IPS-20b (cell line): ENCODE measurements at regions not wholly inside any gene's neighbourhood (a gene's known extent, or its start where the extent isn't known, plus 50 kb on each side); places are given as distances from the start of the nearest gene placed in this dataset.

Experiments
- H3K27ac ChIP-seq: one replicate; pipeline ENCODE4 v1.5.1; 2013; ENCODE audit warnings: low read length
- H3K27me3 ChIP-seq: 2 replicates; pipeline ENCODE4 v1.6.1; 2013; ENCODE audit warnings: mild to moderate bottlenecking, low read length, inconsistent platforms; ENCODE audit not compliant: insufficient read depth
- H3K36me3 ChIP-seq: 2 replicates; pipeline ENCODE4 v1.6.1; 2013; ENCODE audit warnings: low read depth, mild to moderate bottlenecking, inconsistent platforms, low read length, moderate library complexity; ENCODE audit not compliant: insufficient read depth
- H3K4me1 ChIP-seq: 2 replicates; pipeline ENCODE4 v1.6.1; 2013; ENCODE audit warnings: mild to moderate bottlenecking, control low read depth, inconsistent platforms, low read length, moderate library complexity; ENCODE audit not compliant: insufficient read depth
- H3K4me3 ChIP-seq: 2 replicates; pipeline ENCODE4 v1.5.1; 2013; ENCODE audit warnings: mild to moderate bottlenecking, low read length, inconsistent platforms
- H3K9ac ChIP-seq: 2 replicates; pipeline ENCODE4 v1.6.1; 2013; ENCODE audit warnings: low read depth, mild to moderate bottlenecking, inconsistent platforms, low read length, moderate library complexity
- H3K9me3 ChIP-seq: 2 replicates; pipeline ENCODE4 v1.6.1; 2013; ENCODE audit warnings: mild to moderate bottlenecking, low read depth, low read length, inconsistent platforms; ENCODE audit not compliant: insufficient read depth

DNA sequence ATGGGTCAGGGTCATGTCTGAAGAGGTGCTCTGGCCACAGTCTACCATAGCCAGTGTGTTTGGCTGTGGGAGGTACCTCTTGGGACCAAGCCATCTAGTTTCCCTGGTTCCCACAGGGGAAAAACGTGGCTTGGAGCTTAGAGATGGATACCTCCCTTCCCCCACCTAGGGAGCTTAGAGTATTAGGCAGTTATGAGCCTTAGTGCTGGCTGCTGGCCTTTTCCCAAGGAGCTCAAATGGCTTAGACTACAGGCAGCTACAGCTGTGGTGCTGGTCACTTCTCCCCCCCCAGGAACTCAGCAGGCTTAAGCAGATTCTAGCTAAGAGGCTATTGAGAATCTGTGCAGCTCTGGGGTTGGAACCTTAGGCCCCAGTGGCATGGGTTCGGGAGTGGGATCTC is 591.2 kb downstream of the NSUN3 start:
- Histone ChIP-seq H3K4me3 (no peak overlapping the region), H3K4me1 (no peaks in the 10 kb centered on the region), H3K9me3 (no peaks in the 10 kb centered on the region), H3K27ac (no peak overlapping the region), H3K9ac (no peak overlapping the region), H3K36me3 (no peaks in the 10 kb centered on the region), H3K27me3 (no peaks in the 10 kb centered on the region)

GRCh38 chr3:94665922-94666321 is 603.1 kb downstream of the NSUN3 start:
- Histone ChIP-seq H3K9ac (no peak overlapping the region), H3K27me3 (no peaks in the 10 kb centered on the region), H3K9me3 (no peaks in the 10 kb centered on the region), H3K36me3 (no peaks in the 10 kb centered on the region), H3K27ac (no peak overlapping the region), H3K4me3 (no peak overlapping the region), H3K4me1 (no peaks in the 10 kb centered on the region)

DNA sequence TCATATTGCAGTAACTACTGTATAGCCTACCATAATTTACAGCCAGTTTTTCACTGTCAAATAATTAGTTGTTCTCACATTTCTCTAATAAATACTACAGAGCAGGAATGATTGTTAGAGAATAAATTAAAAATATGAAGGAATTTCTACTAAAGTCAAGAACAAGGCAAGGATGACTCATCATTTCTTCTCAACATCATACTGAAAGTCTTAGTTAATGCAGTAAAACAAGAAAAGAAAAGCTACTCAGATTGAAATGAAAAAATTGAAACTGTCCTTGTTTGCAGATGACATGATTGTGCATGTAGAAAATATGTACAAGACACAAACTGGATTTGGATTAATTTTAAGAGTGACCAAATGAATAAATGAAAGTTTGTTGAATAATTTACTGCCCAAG is 608.2 kb downstream of the NSUN3 start:
- no peaks in the 10 kb centered on the region for H3K9me3 ChIP-seq
- no peaks in the 10 kb centered on the region for H3K27me3 ChIP-seq
- no peak overlapping the region for H3K27ac ChIP-seq
- no peak overlapping the region for H3K9ac ChIP-seq
- no peaks in the 10 kb centered on the region for H3K4me1 ChIP-seq
- H3K4me3 ChIP-seq = no peak overlapping the region
- H3K36me3 ChIP-seq = no peaks in the 10 kb centered on the region

DNA sequence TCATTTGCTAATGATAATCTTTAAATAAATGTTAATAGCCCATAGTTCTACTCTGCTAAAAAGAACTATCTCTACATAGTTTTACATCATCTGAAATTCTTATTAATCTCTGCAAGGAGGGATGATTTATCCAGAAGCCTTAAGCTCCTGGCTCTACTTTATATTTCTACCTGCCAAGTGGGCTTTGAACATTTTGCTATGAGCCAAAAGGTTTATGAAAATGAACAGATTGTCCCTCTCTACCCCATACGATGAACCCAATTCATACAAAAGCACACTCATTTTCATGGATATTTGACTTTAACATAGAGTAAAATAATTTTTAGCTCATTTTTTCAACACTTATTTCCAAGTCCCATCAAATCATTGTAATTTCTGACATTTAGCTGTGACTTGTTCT is 611.0 kb downstream of the NSUN3 start:
- no peak overlapping the region for H3K9ac ChIP-seq
- H3K36me3 ChIP-seq = no peaks in the 10 kb centered on the region
- no peaks in the 10 kb centered on the region for H3K27me3 ChIP-seq
- no peak overlapping the region for H3K4me3 ChIP-seq
- H3K4me1 ChIP-seq = no peaks in the 10 kb centered on the region
- H3K9me3 ChIP-seq = no peaks in the 10 kb centered on the region; the same call in 1 of the 2 replicates
- H3K27ac ChIP-seq = no peak overlapping the region

- Histone ChIP-seq H3K4me3 (no peak overlapping the region), H3K27ac (no peak overlapping the region), H3K36me3 (no peaks in the 10 kb centered on the region), H3K9ac (no peak overlapping the region), H3K9me3 (peaks cover 6% of the 10 kb centered on the region), H3K4me1 (no peaks in the 10 kb centered on the region), H3K27me3 (no peaks in the 10 kb centered on the region)
Measured at GRCh38 chr3:94686208-94686607, 623.3 kb downstream of the NSUN3 start.

DNA sequence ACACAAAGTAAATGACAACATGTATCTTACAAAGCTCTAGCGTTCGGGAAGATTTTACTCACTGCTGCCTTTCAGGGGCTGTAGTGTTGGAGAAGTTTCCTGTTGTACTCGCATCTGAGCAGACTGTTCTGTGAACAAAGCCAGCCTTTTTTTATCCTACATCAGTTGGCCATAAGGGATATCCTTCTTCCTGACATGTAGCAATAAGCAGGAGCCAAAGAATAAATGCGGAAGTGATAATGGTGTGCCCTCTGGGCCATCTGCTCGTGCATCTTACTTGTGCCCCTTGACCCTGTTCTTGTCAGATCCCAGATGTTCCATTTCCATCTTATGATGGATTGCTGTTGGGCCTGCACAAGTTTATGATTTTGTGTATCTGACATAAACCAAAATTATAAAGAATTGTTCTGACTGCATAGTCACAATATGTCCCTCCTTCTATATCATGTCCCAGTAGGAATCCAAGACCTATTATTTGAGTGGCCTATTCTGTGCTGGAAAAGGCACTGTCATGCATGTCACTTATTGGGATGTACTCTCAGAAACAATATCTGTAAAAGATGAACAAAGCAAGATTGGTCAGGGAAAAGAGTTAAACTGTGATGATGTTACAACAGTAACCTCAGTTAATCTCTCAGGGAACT is 631.3 kb downstream of the NSUN3 start:
- Histone ChIP-seq H3K9me3 (no peaks in the 10 kb centered on the region), H3K4me3 (no peak overlapping the region), H3K4me1 (no peaks in the 10 kb centered on the region), H3K27me3 (no peaks in the 10 kb centered on the region), H3K36me3 (no peaks in the 10 kb centered on the region), H3K27ac (no peak overlapping the region), H3K9ac (no peak overlapping the region)

- Histone ChIP-seq H3K27me3 (no peaks in the 10 kb centered on the region), H3K27ac (no peak overlapping the region)
Measured at GRCh38 chr3:94694894-94695293, 632.0 kb downstream of the NSUN3 start.

DNA sequence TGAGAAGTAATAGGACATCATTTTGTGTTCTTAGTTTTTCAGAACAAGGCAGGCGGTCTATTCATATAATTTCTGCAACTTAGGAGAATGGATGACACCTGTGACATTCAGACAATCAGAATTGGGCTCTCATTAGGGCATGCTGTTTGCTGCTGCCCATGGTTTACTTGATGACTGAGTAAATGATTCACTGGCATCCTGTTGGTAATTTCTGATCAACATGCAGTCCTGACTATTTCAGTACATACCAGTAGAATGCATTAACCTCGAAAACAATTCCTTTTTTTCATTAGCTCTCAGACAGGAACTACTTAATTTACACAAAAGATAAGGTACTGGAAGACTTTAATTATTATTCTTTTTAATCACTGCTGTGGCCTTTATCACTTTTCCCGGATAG is 641.6 kb downstream of the NSUN3 start:
- H3K9me3 ChIP-seq = no peaks in the 10 kb centered on the region
- H3K27me3 ChIP-seq = no peaks in the 10 kb centered on the region
- H3K4me1 ChIP-seq = no peaks in the 10 kb centered on the region
- no peak overlapping the region for H3K4me3 ChIP-seq
- H3K9ac ChIP-seq = no peak overlapping the region
- H3K36me3 ChIP-seq = no peaks in the 10 kb centered on the region
- no peak overlapping the region for H3K27ac ChIP-seq

More at GRCh38 chr3:94694894-94695293, 632.0 kb downstream of the NSUN3 start:
- no peak overlapping the region for H3K9ac ChIP-seq
- H3K4me1 ChIP-seq = no peaks in the 10 kb centered on the region
- H3K36me3 ChIP-seq = no peaks in the 10 kb centered on the region
- H3K9me3 ChIP-seq = no peaks in the 10 kb centered on the region
- no peak overlapping the region for H3K4me3 ChIP-seq

DNA sequence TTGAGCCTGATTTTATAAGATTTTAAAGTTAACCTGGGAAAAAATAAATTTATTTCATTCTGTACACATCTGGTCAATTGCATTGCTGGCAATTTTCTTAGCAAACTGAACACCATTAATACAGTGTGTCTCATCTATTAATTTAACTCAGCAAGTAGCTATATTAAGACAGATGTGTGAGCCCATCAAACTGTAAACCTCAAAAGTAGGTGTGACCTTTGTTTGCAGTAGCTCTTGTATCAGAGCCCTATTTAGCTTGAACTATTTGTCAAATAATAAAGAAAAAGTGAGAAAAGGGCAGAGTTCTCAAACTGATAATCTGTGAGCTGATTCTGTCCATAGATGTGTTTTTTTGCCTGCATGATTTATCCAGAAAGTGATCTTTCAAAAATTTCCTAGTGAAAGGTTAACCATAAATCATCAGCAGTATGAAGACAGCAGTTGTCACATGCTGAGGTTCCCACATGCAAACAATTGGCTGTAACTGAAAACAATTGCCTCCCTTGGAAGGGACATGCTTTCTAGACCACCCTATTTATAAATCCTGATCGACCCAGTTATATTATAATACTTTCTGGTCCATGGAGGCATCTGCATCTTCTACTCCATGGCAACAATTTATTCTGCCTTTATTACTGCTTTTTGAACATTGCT is 646.5 kb downstream of the NSUN3 start:
- no peaks in the 10 kb centered on the region for H3K27me3 ChIP-seq
- no peak overlapping the region for H3K4me3 ChIP-seq
- no peaks in the 10 kb centered on the region for H3K9me3 ChIP-seq
- no peaks in the 10 kb centered on the region for H3K36me3 ChIP-seq
- H3K9ac ChIP-seq = no peak overlapping the region
- no peaks in the 10 kb centered on the region for H3K4me1 ChIP-seq
- no peak overlapping the region for H3K27ac ChIP-seq

GRCh38 chr3:94714194-94714593 is 651.3 kb downstream of the NSUN3 start:
- Histone ChIP-seq H3K4me3 (no peak overlapping the region), H3K9ac (no peak overlapping the region), H3K9me3 (no peaks in the 10 kb centered on the region), H3K4me1 (no peaks in the 10 kb centered on the region), H3K27ac (no peak overlapping the region), H3K27me3 (no peaks in the 10 kb centered on the region), H3K36me3 (no peaks in the 10 kb centered on the region)

DNA sequence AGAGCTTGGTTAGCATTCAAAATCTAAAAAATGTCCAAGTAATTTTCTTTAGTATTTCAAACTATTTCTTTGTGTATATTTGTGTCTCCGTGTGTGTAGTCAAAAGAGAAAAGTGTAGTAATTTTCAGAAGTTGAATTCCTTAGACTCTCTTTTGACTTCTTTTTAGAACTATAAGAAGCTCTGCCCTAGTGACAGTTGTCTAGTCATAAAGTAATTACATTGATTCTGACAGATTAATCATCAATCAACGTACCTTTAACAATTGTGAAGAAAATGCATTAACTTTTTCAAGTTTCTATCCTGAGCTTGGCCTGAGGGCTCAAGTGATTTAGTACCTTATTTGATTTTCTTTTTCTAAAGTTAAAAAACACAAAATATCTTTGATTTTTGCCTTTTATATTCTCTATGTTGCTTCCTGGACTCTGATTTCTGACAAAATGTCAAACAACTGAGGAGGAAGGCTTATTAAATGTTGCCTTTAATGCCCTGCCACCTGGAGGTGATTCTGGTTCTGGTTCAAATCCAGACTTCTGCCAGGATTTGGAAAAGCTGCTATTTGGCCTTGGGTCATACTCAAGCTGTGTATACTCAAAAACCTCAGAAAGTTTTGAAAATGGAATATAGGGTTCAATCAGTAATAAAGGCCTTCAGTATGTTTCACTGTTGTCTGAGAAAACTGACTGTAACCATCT is 653.6 kb downstream of the NSUN3 start:
- Histone ChIP-seq H3K36me3 (no peaks in the 10 kb centered on the region), H3K4me3 (no peak overlapping the region), H3K4me1 (no peaks in the 10 kb centered on the region), H3K27ac (no peak overlapping the region), H3K9me3 (no peaks in the 10 kb centered on the region), H3K27me3 (no peaks in the 10 kb centered on the region), H3K9ac (no peak overlapping the region)

- Histone ChIP-seq H3K27me3 (peaks cover 41% of the 10 kb centered on the region), H3K9me3 (no peaks in the 10 kb centered on the region), H3K27ac (no peak overlapping the region), H3K9ac (no peak overlapping the region), H3K36me3 (no peaks in the 10 kb centered on the region), H3K4me1 (no peaks in the 10 kb centered on the region), H3K4me3 (no peak overlapping the region)
Measured at GRCh38 chr3:94734206-94734605, 671.3 kb downstream of the NSUN3 start.
